ENCODE measurements at regions not wholly inside any gene's neighbourhood (a gene's known extent, or its start where the extent isn't known, plus 50 kb on each side); places are given as distances from the start of the nearest gene placed in this dataset.

GRCh38 chr4:59855630-59856352, 1344.3 kb upstream of the ADGRL3 start:
- no peak for DNase-seq

GRCh38 chr4:59869056-59869455, 1331.1 kb upstream of the ADGRL3 start:
- no peak for DNase-seq

- no peak for DNase-seq
These were observed 1330.6 kb upstream of the ADGRL3 start for GRCh38 chr4:59869559-59869958.

GRCh38 chr4:59881632-59882031, 1318.5 kb upstream of the ADGRL3 start:
- DNase-seq = no peak

GRCh38 chr4:59904331-59904730, 1295.8 kb upstream of the ADGRL3 start:
- no peak for DNase-seq

- no peak for DNase-seq
These were observed 1279.7 kb upstream of the ADGRL3 start for GRCh38 chr4:59920416-59920815.

GRCh38 chr4:59925290-59925689, 1274.8 kb upstream of the ADGRL3 start:
- DNase-seq = no peak

- DNase-seq = no peak
These were observed 1263.6 kb upstream of the ADGRL3 start for GRCh38 chr4:59936566-59936965.

GRCh38 chr4:59938166-59938565, 1262.0 kb upstream of the ADGRL3 start:
- DNase-seq = no peak

- DNase-seq = no peak
These were observed 1254.8 kb upstream of the ADGRL3 start for GRCh38 chr4:59945277-59945676.

- no peak for DNase-seq
These were observed 1254.4 kb upstream of the ADGRL3 start for GRCh38 chr4:59945716-59946115.

GRCh38 chr4:59956366-59956765, 1243.8 kb upstream of the ADGRL3 start:
- DNase-seq = no peak

GRCh38 chr4:59960143-59960542, 1240.0 kb upstream of the ADGRL3 start:
- no peak for DNase-seq

- DNase-seq = no peak
These were observed 1233.4 kb upstream of the ADGRL3 start for GRCh38 chr4:59966758-59967157.

- DNase-seq = no peak
These were observed 1231.3 kb upstream of the ADGRL3 start for GRCh38 chr4:59968796-59969195.

- no peak for DNase-seq
These were observed 1230.2 kb upstream of the ADGRL3 start for GRCh38 chr4:59969909-59970308.

- DNase-seq = no peak
These were observed 1228.2 kb upstream of the ADGRL3 start for GRCh38 chr4:59971952-59972351.

- no peak for DNase-seq
These were observed 1226.6 kb upstream of the ADGRL3 start for GRCh38 chr4:59973492-59973891.

GRCh38 chr4:59979061-59979460, 1221.1 kb upstream of the ADGRL3 start:
- DNase-seq = no peak

GRCh38 chr4:59983852-59984251, 1216.3 kb upstream of the ADGRL3 start:
- DNase-seq = no peak

GRCh38 chr4:59987289-59987688, 1212.8 kb upstream of the ADGRL3 start:
- DNase-seq = no peak

- no peak for DNase-seq
These were observed 1206.0 kb upstream of the ADGRL3 start for GRCh38 chr4:59994118-59994517.

- no peak for DNase-seq
These were observed 1197.4 kb upstream of the ADGRL3 start for GRCh38 chr4:60002603-60003337.

Data from renal pelvis (tissue), 1 donor.